GM18519 (cell line): ENCODE measurements at regions not wholly inside any gene's neighbourhood (a gene's known extent, or its start where the extent isn't known, plus 50 kb on each side); places are given as distances from the start of the nearest gene placed in this dataset.

Experiments
- ATAC-seq: cut with Tn5 transposase; IDR thresholded peaks from one replicate; pipeline ENCODE4 v1.9.1; 2021; ENCODE audit warnings: mild to moderate bottlenecking, moderate library complexity; ENCODE audit not compliant: unreplicated experiment, low FRiP score

DNA sequence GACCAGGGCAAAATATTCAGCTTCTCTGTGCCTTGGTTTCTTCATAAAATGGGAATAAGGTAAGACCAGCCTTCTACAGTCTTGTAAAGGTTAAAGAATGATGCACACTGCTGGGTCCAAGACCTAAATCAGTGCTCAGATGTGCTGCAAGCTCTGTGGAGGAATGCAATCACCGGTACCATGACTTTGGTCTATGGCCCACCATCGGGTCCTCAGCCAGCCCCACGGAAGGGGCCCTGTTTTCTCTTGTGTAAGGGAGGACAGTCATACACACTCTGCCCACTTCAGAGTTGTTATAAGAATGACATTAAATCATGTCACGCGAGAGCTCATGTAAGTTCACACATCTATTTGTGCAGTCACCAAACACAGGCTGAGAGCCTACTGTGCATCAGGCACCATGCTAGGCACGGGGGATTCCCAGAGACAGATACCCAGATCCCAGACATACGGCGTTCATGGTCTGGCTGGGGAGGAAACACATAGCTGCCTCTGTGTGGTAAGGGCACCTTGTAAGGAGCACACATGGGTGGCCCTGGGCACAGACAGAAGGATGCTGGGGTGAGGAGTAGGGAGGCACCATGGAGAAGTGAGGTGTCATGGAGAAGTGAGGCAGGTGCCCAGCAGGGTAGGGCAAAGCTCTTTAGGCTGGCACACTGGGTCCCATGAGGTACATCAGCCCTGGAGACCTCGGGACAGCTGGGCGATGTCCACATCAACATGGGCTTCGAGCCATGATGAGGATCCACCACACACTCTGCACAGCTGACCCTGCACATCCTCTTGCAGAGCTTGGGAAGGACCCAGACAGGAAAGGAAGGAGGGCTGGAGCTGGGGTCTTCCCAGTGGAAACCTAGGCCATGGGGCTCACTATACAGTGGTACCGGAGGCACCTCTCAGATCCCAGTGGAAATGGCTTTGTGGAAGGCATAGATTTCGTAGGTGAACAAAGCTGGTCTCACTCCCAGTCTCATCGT, 190.4 kb upstream of the DIO3 start:
- no peak for ATAC-seq

DNA sequence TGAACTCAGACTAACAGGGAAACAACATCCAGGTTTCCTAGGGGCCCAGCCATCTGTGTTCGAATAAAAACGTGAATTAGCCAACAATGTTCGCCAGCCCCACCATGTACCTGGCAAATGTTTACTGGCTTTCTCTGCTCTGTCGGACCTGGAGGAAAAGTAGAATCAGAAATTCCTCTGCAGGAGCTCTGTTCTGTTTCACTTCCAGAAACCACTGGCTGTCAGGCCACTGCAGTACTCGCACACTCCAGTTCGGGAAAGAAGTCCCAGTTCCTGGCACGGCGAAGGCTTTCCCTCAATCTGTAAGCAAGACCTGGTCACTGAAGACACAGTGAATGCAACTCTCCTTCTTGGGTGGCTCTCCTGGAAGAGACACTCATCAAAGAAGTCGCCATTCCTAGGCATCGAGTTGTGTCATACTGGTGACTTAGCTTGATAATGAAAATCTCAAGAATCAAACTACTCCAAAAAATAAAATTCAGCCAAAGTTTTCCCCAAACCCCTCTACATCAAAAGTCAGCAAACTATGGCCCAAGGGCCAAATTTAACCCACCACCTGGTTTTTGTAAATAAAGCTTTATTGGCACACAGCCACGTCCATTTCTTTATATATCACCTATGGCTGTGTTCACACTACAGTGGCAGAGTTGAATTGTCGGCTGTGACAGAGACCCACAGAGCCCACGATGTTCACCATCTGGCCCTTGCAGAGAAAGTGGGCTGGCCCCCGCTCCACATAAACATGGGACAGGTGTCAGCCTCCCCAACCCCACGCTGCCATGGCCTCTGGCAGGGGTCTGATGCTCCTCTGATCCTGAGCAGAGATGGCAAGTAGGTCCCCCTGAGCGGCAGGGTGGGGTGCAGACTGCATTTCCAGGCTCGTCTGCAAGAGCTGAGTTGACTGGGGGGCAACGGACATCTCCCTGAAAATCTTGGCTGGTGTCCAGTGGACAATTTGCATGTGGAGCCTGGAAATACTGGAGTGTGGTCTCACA, 189.2 kb upstream of the DIO3 start:
- ATAC-seq = no peak

DNA sequence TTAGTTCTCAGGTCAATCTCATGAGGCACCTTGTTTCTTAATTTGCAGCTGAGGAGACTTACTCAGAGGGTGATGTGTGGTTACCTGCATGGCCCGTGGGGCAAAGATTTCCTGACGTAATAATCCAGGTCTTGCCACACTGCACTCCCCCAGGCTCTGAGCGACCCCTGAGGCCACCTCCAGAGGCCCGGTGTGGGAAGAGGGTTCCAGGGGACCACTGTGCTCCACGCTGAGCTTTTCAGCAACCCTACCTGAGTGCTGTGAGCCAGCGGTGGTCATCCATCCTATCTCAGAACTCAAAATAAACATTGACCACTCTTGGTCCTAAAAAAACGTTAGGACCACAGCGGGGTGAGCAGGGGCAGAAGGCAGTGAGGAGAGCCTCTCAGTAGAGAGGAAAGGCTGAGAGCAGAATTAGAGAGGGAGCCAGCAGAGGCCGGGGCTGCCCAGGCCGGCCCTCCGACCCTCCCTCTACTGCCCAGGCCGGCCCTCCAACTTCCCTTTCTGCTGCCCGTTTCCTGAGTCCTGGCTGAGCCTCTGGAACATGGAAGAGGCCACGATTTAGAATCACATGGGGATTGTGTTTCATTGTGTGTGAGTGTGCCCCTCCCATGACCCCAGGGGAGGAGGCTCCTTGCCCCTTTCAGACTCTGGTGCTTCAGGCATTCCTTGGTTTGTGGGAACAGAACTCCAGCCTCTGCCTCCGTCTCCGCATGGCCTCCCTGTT, 188.2 kb upstream of the DIO3 start:
- ATAC-seq = no peak

DNA sequence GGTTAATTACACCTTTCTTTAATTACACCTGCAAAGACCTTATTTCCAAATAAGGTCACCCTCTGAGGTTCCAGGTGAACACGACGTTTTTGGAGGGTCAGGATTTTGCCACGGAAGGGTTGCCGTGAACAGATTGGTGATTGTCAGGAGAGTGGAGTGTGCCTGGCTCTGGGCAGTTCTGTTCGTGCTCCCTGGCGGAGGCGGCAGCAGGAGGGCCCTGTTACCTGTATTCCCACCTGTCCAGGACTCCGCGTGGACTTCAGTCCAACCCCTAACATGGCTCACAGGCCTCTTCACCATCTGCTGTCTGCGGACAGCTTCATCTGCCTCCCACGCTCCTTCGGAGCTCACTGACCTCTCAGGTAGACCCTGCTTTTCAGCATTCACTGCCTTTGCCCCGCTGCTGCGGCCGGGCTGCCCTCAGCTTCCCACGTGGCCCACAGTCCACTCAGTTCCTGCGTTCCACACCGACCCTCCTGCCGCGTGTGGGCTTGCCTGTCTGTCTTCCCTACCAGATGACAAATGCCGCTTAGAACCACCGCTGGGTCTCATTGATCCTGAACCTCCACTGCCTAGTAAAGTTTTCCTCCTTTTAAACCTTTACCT, 187.5 kb upstream of the DIO3 start:
- ATAC-seq = no peak

DNA sequence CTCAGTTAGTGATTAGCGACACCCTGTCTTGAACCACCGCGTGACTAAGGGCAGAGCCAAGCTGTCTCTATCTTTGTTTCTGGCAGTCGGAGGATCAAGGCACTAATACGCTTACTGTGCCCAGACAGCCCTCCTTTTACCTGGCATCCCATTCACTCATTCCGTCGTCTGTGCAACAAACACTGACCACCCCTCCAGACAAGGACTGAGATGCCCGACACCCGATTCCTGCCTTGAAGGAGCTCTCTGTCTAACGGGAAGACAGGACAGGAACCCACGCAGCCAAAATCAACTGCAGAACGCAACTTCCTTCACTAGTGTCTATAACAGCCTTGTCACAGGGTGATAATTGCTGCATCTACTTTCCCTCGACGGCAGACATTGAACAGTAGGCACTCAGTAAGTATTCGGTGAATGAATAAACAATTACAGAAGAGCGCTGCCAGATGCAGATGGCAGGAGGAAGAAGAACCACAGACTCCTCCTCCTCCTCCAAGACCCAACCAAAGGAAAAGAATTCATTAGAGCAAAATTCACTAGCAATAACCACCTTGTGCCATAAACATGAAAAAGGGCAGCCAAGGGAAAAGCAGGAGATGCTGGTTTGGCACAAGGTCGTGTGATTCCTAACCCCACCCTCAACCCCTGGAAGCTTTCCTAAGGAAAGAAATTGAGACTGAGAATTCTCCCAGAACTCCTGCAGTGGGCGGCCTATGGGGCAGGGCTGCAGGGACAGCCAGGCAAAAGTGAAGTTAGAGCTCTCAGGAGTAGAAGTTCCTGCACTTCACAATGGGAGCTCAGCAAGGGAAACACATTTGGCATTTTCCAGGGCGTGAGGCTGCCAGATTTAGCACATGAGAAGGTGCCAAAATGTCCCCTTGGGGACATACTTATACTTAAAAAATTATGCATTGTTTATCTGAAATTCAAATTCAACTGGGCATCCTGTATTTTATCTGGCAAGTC, 186.6 kb upstream of the DIO3 start:
- no peak for ATAC-seq

DNA sequence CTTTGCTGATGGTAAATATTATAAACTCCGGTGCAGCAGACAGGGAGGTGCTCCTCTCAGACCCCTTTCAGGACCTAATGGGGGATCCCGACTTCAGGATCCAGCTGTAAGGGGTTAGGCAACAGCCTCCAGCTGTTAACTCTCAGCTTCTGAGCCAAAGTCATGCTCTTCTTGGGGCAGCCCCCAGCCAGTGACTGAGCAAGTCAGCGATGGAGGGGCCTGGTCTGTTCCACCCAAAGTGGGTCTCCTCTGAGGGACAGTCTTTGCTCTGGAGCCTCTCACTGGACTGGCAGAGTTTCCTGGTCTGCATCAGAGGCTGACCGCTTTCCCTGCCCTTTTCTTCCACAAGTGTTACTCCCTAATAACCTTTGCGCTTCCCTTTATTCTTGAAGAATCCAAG, 184.2 kb upstream of the DIO3 start:
- ATAC-seq = no peak

DNA sequence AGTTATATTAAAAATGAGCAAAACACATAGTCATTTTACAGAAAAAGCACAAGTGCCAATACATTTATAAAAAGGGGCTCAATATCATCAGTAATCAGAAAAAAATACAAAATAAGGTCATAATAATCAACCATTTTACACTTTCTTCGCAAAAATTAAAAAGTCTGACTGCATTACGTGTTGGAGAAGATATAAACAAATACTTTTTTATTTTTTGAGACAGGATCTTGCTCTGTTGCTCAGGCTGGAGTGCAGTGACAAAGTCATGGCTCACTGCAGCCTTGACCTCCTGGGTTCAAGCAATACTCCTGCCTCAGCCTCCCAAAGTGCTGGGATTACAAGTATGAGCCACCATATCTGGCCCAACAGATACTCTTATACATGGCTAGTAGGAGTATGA, 181.5 kb upstream of the DIO3 start:
- ATAC-seq = no peak

DNA sequence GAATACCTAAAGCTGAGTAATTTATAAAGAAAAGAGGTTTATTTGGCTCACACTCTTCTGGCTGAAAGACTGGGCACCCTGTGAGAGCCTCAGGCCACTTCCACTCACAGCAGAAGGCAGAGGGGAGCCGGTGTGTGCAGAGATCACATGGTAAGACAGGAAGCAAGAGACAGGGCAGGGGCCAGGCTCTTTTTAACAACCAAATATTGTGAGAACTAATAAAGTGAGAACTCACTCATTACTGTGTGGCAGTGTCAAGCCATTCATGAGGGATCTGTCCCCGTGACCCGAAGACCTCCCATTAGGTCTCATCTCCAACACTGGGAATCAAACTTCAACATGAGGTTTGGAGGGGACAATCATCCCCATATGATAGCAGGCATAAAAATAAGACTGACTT, 180.8 kb upstream of the DIO3 start:
- no peak for ATAC-seq

DNA sequence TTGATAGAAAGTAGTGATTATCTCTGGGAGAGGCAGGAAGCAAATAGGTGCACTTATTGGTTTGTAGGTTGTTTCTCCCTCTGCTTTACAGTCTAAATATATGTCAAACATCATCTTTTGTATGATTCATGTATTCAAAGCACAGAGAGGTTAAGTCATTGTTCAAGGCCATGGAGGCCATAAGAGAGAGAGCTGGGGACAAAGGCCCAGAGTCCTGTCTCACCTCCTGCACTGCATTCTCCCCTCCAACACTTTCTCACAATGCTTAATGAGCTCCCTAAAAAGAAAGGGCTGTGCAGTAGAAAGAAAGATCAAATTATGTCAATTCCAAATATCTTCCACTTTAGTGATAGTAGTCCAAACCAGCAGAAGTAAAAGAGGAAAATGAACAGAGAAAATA, 180.4 kb upstream of the DIO3 start:
- no peak for ATAC-seq

DNA sequence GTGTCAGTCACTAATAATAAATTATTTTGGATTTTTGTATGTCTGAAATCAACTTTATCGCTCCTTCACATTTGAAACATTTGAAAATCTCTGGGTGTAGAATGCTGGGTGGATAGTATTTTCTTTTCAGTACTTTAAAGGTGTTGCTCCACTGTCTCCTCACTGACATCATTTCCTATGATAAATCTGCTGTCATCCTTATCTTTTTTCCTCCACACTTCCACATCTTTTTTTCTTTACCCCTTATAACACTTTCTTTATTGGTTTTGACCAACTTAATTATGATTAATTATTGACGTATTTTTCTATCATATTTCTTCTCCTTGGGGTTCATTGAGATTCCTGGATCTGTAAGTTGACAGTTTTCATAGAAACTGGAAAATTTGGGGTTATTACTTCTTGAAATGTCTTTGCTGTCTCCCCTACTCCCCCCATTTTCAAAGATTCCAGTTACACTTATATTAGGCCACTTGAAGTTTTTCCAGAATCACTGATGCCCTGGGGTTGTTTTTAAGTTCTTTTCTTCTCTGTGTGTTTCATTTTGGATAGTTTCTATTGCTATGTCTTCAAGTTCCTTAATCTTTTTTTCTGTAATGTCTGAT, 177.5 kb upstream of the DIO3 start:
- ATAC-seq = no peak

DNA sequence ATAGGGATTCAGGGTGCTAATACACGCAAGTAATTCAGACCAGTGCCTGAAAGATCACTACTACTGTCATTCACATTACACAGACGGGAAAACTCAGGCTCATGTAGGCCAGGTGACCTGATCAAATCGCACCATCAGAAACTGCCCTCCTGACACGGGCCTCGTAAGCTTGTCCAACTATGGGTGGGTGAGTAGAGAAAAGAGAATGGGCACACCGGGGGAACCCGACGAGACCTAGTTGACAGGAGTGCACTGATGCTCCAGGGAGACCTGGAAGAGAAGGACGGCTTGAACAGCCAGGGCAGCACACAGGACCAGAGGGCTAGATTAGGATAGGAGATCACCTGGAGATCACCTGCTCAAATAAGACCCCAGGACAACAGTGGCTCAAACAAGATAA, 166.9 kb upstream of the DIO3 start:
- ATAC-seq = no peak

DNA sequence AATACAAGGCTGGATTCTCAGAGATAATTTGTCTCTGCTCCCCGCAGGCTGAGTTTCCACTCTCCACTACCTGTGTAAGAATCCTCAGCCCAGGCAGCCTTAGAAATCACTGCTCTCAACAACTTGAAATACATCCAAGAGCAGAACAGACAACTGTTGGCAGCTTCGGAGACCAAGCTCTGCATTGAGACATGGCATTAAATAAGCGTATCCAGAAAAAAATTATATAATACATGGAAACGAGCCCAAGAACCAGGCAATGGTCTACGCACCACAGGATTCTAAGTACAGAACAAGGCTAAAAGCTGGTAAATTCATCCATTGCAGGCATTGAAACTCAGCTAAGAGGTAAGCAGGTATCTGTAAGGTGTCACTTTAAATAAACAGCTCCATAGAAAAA, 165.5 kb upstream of the DIO3 start:
- ATAC-seq = no peak

DNA sequence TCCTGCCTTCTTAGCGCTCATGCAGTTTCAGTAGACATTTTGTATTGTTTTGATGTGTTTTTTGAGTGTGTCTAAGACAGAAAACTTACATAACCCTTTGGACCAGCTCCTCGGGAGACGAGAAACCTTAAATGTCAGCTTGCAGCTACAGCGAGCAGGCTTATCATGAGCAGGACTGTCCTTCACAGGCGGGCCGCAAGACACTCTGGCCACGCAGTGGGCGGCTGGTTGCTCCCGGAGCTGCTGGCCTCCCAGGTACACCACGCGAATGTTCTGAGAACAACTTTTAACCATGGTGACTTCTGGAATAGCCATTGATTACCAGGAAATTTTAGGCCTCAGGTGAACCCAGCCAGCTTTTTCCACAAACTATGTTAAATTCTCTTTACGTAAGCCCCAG, 164.1 kb upstream of the DIO3 start:
- ATAC-seq = no peak

DNA sequence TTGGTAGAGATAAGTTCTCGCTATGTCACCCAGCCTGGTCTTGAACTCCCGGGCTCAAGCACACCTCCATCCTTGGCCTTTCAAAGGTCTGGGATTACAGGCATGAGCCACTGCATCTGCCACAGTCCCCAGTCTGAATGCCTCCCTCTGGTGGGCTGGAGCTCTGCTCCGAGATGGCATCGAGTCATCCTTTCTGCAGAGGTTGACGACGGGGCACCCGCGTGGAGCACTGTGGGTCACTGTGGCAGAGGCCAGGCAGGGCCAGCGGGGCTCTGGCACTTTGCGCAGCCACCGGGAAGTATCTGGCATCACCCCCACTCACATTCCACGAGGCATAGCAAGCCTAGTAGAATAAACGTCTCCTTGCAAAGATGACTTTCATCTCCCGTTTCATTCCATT, 163.3 kb upstream of the DIO3 start:
- no peak for ATAC-seq

DNA sequence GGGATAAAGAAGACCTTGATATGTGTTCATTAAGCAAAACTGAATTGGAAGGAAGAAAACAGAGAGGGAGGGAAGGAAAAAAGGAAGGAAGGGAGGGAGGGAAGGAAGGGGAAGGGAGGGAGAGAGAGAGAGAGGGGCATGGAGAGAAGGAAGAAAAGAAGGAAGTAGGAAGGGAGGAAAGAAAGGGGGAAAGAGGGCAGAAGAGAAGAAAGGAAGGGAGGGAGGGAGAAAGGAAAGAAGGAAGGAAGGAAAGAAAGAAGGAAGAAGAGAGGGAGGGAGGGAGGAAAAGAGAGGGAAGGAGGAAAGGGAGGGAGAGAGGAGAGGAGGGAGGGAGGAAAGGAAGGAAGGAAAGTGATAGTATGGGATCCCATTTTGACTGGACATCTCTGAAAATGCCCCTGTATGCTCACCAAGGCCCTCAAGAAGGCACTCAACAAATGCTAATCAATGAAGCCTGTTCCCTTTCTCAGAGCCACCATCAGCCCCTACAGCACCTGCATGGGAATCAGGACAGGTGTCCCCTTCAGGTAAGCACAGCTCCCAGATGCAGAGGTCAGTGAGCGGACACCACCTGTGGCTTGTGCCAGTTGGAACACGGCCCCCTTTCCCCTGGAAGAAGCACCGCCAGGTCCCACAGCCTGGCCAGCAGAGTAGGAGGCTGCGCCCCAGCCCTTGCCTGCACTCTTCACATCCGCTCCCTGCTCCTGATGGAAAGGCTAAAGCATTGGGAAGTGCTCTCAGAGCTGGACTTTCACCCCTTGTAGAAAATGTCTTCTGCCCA, 161.4 kb upstream of the DIO3 start:
- ATAC-seq = no peak

DNA sequence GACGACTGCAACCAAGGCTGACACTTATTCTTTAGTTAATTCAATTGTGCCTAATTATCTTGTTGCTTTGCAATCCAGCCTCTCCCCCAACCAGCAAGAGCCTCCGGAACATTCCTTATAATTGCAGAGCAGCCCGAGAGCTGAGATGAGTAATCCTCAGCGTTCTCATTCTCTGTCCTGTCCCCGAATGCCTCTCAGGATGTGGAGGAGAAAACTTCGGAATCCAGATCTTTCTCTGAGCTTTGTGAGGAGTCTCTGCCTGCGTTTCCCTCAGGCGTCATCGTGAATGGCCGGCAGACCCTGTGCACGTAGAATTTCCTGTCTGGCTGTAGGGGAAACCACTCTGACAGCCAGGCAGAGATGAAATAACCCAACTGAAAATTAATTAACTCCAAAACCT, 160.5 kb upstream of the DIO3 start:
- no peak for ATAC-seq

DNA sequence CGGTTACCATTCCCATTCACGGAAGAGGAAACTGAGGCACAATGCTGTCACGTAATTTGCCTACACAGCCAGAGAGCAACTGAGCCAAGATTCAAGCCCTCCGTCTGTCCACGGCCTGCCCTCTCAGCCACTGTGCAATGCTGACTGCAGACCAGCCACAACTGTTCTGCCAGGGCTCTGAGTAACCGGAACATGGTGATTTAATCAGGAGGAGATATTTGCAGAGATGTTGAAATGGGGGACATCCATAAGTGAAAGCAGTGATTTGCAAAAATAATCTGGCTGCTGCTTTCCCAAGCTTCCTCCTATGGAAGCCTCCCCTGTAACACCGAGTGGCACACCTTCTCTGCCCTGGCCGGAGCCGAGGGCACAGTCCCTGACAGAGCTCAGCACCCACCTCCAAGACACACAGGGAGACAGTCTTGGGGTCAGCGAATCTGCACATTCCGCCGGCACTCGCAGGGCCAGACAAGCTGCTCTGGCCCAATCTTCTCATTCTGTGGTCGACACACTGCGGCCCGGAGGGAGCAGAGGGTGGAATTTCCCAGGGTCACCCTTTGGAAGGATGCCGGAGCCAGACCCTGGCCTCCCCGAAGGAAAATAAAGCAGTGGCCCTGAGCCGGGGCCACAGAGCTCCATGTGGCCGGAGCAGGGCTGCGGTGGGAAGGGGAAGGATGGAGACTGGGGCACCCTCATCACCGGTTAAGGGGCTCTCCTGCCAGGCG, 158.2 kb upstream of the DIO3 start:
- no peak for ATAC-seq
